LoVo (cell line): ENCODE measurements at regions not wholly inside any gene's neighbourhood (a gene's known extent, or its start where the extent isn't known, plus 50 kb on each side); places are given as distances from the start of the nearest gene placed in this dataset.

Experiments used
- DNase-seq: peaks from one replicate; pipeline ENCODE4 v3.0.0-alpha.2; 2016; ENCODE audit warnings: low spot score

- DNase-seq = no peak
These were observed 663.6 kb upstream of the PLXNA2 start for GRCh38 chr1:208907790-208908189.

GRCh38 chr1:208909011-208909984 is 665.1 kb upstream of the PLXNA2 start:
- DNase-seq = no peak

- no peak for DNase-seq
These were observed 666.0 kb upstream of the PLXNA2 start for GRCh38 chr1:208910161-208910560.

- DNase-seq = no peak
These were observed 666.2 kb upstream of the CAMK1G start for GRCh38 chr1:208917281-208917680.

- no peak for DNase-seq
These were observed 665.8 kb upstream of the CAMK1G start for GRCh38 chr1:208917723-208918122.

GRCh38 chr1:208918160-208918559 is 665.4 kb upstream of the CAMK1G start:
- DNase-seq = no peak

GRCh38 chr1:208919371-208919770 is 664.1 kb upstream of the CAMK1G start:
- no peak for DNase-seq

- no peak for DNase-seq
These were observed 662.3 kb upstream of the CAMK1G start for GRCh38 chr1:208921259-208921658.

- no peak for DNase-seq
These were observed 660.1 kb upstream of the CAMK1G start for GRCh38 chr1:208923456-208923855.

- no peak for DNase-seq
These were observed 659.4 kb upstream of the CAMK1G start for GRCh38 chr1:208923946-208924720.

GRCh38 chr1:208924928-208925327 is 658.6 kb upstream of the CAMK1G start:
- DNase-seq = no peak

- no peak for DNase-seq
These were observed 655.0 kb upstream of the CAMK1G start for GRCh38 chr1:208928349-208929010.

- DNase-seq = no peak
These were observed 653.9 kb upstream of the CAMK1G start for GRCh38 chr1:208929575-208929974.

- no peak for DNase-seq
These were observed 651.6 kb upstream of the CAMK1G start for GRCh38 chr1:208931936-208932335.

- no peak for DNase-seq
These were observed 649.5 kb upstream of the CAMK1G start for GRCh38 chr1:208933984-208934525.

GRCh38 chr1:208934933-208935332 is 648.6 kb upstream of the CAMK1G start:
- no peak for DNase-seq

GRCh38 chr1:208935517-208936187 is 647.9 kb upstream of the CAMK1G start:
- no peak for DNase-seq

- no peak for DNase-seq
These were observed 643.9 kb upstream of the CAMK1G start for GRCh38 chr1:208939537-208940085.

GRCh38 chr1:208942394-208943130 is 641.0 kb upstream of the CAMK1G start:
- DNase-seq = no peak

GRCh38 chr1:208943291-208943690 is 640.2 kb upstream of the CAMK1G start:
- DNase-seq = no peak
